SKM-1 treated with dmso at 0.1 percent for 144 hours (cell line): ENCODE measurements at regions not wholly inside any gene's neighbourhood (a gene's known extent, or its start where the extent isn't known, plus 50 kb on each side); places are given as distances from the start of the nearest gene placed in this dataset.
A peak's percentile ranks its signal among the peaks of the same experiment; 100 is the strongest.
"Not testable (repeated sequence)": the region's sequence is repeated elsewhere in the genome, so short reads cannot be mapped to it uniquely, and the experiment has no call there.

Source experiments
- DNase-seq: peaks from one replicate; lab custom pipeline; 2025; ENCODE audit not compliant: unreplicated experiment; lab: John Stamatoyannopoulos, UW

DNA sequence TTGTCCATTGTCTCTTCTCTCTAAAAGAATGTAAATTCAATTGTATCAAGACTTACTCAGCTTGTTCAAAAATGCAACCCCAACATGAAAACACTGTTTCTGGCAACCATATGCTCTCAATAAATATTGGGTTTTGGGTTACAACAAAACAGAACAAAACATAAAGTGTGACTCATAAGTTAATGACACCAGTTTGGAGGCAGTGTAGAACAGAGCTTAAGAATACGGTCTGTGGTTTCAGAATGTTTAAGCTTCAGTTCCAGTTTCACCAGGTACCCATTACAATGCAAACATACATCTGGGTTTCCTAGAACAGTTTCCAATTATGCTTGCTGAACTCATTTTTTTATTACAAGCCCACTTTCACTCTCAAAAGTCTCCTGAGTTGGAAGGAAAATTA, 285.8 kb upstream of the PCDH9 start:
- DNase-seq: no peak

DNA sequence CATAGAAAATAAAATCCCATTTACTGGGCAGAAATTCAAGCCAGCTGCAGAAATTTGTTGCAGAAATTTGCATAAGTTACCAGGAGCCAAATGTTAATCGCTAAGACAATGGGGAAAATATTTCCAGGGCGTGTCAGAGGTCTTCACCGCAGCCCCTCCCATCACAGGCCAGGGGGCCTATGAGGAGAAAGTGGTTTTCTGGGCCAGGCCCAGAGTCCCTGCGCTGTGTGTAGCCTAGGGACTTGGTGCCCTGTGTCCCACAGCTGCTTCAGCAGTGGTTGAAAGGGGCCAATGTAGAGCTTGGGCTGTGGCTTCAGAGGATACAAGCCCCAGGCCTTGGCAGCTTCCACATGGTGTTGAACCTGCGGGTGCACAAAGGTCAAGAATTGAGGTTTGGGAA, 278.9 kb upstream of the PCDH9 start:
- no peak for DNase-seq

DNA sequence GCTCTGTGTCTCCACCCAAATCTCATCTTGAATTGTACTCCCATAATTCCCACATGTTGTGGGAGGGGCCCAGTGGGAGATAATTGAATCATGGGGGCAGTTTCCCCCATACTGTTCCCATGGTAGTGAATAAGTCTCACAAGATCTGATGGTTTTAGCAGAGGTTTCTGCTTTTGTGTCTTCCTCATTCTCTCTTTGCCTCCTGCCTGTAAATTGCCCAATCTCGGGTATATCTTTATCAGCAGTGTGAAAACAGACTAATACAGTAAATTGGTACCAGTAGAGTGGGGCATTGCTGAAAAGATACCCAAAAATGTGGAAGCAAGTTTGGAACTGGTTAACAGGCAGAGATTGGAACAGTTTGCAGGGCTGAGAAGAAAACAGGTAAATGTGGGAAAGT, 278.1 kb upstream of the PCDH9 start:
- not testable (repeated sequence) for DNase-seq

DNA sequence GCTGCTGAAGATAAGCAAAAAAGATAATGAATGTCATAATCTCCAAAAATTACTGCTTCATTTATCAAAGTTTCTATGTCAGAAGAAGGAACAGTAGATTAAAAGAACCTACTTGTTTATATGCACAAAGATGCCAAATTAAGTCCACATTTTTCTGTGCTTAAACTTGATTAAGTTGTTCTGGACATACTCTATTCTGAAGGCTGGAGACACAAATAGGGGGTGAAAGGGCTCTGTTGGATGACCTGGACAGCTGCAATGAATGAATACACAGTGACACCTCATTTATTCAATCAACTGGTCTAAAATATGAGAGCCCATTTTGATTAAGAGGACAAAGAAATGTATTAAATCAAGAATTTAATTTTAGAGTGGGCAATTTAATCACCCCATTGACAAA, 276.3 kb upstream of the PCDH9 start:
- DNase-seq: no peak

DNA sequence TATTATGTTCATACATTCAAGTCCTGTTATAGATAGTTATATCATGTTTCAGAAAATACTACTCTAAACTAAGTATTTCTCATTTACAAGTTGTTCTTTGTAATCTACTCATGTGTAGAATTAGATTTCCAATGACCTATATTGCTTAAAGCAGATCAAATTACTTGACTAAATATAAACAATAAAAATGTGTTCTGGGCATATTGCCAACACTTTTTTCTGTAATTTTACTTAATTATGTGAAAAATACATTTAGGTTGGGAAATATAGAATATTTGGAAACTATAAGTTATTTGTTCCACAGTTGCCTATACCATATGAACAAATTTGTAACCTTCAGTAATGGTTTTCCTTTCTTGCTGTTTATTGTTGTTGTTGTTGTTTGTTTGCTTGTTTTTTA, 275.2 kb upstream of the PCDH9 start:
- DNase-seq: no peak

DNA sequence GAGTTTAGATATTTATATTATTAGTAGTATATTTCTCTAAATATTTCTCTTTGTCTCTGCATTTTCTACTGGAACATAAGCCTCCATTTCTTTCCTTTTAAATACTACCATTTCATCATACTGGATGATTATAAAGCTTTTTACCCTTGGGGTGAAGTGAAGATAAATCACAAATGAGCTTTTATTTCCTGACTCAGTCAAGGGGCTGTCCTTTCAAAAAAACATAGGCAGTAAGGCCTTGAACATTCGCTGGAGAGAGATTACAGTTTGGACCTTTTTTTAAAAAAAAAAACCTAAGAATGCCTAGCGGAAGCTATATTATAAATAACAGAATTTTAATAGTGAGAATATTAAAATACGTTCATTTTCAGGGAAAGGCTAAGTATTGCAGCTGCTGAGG, 268.8 kb upstream of the PCDH9 start:
- no peak for DNase-seq

DNA sequence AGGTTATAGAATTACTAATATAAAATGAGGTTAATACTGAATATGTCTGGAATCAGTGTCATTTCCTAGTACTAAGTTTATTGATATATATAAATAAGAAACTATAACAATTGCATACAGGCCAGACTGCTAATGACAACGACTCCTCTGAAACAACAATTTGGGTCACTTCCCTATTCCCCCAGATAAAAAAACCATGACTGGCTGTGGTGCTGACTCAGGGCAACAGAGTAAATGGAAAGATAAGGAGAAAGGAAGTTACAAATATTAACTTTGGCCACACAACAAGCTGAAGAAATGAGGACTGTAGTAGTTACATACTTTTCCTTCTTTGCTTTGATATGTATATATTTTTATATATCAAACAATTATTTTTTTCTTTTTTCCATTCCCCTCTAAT, 263.7 kb upstream of the PCDH9 start:
- peak; percentile 77 for DNase-seq

DNA sequence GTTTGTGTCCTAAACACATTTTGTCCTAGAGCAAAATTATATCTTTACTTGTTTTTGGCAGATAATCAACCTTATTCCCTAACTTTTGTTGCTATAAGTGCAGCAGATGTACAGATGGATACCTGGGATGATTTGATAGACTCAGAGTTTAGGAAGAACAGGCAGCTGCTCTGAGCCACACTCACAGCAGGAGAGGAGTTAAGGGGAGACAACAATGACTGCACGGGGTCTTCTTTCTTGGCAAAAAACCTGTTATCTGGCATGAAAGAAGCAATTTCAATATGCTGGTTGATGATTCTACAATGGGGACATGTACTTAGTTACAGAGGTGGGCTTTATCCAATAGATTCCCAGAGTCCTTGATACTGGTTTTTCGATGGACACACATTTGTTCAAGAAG, 258.9 kb upstream of the PCDH9 start:
- DNase-seq: no peak

DNA sequence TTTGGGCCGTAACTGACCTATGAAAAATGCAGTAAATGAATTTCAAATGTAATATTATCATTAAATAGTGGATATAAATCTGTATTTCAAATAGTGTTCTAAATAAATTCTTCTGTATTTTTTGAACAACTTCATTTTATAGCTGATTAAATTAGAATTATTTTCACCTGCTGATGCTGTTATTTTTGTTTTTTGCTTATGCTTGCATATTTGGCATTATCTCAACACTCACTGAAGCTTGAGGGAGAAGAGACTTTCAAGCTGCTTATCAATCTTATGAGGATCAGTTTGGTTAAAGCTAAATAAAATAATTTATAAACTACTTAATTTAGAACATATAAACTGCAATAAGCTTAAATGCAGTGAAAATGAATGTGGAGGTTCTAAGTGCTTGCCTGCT, 251.3 kb upstream of the PCDH9 start:
- no peak for DNase-seq

DNA sequence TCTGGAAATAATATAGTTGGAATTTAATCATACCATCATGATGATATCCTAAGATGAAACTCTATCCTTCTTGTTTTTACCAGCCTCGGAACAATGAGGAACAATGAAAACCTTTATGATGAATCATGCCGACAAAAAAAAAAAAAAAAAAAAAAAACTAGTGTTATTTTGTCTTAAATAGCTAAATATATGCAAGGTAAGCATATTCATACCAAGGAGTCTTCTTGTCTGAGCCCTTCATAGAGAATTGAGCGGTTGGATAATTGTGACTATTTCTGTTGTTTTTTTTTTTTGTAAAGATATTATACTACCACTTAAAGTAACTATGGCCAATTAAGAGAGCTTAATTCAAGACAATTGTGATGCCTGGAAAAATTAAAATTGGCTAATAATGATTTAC, 244.0 kb upstream of the PCDH9 start:
- DNase-seq: no peak

DNA sequence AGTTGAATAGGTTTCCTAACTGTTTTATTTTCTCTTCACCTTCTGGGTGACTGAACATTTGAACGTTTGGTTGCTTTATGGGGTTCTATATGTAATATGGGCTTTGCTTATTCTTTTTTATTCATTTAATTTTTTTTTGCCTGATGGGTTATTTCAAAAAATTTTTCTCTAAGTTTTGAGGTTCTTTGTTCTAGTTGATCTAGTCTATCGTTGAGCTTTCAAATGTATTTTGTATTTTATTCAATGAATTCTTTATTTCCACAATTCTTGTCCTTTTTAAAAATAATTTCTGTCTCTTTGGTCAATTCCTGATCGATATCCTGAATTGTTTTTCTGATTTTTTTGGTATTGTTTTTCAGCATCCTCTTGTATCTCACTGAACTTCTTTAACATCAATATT, 239.5 kb upstream of the PCDH9 start:
- no peak for DNase-seq

DNA sequence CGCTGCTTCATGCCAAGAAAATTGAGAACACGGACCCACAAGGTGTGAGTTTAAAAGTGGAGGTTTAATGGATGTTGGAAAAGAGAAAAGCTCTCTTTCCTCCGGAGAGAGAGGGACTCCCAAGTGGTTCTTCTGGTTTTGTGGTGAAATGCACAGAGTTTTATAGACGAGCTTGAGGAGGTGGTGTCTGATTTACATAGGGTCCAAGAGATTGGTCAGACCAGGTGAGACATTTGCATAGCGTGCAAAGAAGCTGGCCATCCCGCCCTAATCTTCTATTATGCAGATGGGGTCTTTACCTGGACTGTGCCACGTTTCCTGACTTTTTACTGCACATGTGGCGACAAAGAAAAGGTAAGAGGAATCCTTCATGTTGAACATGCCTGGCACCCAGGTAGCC, 236.4 kb upstream of the PCDH9 start:
- no peak for DNase-seq

DNA sequence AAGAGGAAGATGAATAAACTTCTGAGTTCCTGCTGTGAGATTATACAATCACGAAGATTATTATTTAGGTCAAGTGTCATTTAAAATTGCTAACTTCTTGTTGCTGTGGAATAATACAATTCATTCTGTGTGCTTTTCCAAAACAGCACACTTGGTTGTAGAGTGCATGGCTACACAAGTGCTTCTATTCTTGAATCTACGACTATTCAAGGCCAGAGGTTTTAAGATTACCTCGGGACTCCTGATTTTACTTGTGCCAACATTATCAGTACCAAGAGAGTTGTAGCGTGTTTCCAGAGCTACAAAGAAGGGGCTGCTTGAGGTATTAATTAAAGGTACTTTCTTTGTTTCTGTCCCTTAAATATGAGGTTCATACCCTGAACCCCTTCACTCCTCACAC, 234.0 kb upstream of the PCDH9 start:
- DNase-seq: no peak

DNA sequence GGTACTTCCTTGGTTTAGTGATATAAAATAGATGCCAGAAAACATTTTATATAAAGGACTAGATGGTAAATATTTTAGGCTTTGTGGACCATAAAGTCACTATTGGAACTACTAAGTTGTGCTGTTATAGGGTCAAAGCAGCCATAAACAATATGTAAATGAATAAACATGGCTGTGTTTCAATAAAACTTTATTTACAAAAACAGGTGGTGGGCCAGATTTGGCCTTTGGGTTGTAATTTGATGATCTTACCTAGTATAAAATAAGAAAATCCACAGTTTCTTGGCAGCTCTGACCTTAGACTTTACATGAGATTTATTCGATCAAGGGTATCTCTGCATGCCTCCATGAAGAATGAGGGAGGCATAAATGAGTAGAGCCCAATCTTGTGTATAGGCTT, 232.0 kb upstream of the PCDH9 start:
- no peak for DNase-seq

DNA sequence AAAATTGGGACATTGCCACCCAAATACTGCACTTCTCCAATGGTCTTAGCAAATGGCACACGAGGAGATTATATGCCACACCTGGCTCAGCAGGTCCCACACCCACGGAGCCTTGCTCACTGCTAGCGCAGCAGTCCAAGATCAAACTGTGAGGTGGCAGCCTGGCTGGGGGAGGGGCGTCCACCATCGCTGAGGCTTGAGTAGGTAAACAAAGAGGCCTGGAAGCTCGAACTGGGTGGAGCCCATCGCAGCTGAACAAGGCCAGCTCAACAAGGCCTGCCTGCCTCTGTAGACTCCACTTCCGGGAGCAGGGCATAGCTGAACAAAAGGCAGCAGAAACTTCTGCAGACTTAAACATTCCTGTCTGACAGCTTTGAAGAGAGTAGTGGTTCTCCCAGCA, 222.4 kb upstream of the PCDH9 start:
- DNase-seq: not testable (repeated sequence)

DNA sequence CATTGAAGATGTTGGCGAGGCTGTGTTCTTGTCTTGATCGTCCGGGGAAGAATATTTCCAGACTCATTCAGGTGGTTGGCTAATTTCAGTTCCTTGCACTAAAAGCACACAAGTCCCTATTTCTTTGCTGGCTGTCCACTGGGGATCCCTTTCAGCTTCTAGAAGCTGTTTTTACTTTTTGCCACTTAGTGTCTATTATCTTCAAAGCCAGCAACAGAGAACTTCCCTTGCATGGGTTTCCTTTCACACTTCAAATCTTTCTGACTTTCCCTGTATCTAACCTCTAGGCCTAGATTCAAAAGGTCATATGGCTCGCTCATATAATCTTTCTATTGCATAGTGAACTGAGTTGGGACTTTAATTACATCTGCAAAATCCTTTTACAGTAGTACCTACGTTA, 215.3 kb upstream of the PCDH9 start:
- no peak for DNase-seq

DNA sequence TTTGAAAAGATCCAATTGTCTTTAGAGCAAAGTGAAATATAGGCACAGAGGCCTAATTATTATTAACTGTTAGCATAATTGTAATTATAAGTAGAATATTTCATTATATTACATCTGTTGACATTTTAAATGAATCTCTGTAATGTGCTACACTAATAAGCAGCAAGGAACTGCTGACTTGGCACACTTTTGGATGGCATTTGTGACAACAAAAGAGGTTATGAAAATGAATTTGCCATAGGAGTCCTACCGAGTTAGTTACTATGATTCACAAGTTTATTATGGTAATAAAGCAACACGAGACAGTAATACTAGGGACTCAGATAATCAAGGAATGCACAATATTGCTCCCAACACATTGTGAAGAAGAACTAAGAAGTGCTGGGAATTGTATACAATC, 213.8 kb upstream of the PCDH9 start:
- no peak for DNase-seq

DNA sequence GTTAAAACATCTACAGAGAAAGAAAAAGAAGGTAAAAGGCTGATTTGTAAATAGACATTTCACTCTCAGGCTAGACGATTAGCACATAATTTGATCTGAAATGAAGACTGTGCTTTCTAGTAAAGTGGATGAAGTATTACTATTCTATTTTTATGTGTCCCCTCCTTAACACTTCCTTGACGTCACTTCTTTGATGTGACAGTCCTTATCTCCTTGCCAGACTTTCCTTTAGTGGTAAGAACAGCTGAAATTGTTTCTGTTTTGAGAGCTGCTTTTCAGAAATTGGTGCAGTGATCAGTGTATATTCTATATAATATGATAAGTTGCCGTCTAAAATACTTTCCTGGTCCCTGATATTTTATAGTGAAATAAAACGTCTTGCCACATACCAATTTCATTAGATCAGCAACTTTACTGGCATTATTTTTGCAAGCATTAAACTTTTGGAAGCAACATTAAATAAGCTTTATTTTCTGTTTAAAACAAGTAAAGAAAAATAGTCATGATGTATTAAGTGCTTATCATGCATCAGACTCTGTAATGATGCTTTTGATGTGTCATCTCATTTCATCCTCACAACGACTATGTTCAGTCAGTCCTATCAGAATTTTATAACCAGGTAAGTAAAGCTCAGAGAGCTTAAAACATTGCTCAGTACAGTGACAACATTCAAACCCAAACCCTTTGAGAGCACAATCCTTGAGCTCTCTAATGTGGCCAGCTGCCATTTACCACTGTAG, 210.3 kb upstream of the PCDH9 start:
- no peak for DNase-seq

DNA sequence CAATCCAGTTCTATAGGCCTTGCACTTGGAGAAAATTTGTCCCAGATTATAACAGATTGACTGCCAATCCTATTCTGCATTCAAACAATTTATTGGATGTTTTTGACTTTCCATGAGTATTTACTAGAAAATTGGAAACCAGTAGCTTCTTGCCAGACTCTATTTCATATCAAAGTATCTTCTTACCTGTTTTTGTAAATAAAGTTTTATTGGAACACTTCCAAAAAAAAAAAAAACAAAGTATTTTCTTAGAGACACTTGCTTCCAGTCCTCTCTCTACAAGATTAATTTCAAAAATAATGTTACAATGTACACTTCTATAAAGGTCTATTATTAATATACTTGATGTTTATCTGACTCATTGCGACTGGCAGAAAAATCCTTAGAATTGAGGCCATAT, 209.2 kb upstream of the PCDH9 start:
- no peak for DNase-seq

DNA sequence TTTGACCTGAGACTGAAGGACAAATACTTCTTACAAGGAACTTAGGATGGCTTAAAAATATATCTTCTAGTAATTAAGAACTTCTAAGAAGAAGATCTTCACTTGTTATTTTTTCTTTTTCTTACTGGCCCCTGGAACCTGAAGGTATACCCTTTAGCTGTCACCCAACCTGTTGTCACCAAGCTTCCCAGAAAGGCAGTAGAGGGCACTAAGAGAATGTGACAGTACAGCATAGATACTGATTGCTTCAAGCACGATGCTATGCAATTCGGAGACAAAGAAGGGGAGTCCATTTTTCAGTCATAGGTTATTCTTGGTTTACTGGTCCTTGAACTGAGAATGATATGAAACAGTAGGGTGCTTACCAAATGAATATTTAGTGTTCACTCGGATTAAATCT, 208.3 kb upstream of the PCDH9 start:
- DNase-seq: no peak

DNA sequence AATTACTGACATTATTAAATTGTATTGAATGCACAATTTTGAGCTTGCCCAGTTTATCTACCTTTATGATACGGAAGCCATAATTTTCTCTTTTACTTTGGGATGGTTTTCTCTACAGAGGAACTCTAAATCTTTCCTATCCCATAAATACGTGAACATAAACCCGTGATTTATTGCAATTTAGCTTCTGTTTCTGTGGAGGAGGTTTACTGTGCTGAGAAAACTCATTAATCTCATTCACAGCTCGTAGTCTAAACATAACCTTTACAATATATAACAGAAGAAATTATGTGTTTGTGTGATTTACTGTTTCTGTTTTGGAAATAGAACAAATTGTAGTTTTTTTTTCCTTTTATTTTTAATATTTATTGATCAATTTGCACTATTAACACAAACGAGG, 207.1 kb upstream of the PCDH9 start:
- no peak for DNase-seq

DNA sequence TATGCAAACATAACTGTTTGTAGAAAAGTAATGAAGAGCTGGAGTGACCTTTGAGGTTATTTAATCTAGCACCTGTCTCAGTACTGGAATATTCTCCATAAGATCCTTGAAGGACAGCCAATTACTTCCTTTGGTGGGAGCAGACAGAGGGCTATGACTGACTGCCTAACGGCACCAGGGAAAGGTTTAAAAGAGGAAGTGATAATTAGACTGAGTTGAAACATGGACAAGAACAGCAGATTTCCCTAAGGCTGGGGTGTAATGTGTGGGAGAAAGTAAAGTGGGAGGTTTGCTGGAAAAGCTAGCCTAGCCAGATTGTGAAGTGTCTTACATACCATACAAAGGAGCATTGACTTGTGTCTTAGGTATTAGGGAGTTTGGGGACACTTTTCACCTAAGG, 191.3 kb upstream of the PCDH9 start:
- no peak for DNase-seq

DNA sequence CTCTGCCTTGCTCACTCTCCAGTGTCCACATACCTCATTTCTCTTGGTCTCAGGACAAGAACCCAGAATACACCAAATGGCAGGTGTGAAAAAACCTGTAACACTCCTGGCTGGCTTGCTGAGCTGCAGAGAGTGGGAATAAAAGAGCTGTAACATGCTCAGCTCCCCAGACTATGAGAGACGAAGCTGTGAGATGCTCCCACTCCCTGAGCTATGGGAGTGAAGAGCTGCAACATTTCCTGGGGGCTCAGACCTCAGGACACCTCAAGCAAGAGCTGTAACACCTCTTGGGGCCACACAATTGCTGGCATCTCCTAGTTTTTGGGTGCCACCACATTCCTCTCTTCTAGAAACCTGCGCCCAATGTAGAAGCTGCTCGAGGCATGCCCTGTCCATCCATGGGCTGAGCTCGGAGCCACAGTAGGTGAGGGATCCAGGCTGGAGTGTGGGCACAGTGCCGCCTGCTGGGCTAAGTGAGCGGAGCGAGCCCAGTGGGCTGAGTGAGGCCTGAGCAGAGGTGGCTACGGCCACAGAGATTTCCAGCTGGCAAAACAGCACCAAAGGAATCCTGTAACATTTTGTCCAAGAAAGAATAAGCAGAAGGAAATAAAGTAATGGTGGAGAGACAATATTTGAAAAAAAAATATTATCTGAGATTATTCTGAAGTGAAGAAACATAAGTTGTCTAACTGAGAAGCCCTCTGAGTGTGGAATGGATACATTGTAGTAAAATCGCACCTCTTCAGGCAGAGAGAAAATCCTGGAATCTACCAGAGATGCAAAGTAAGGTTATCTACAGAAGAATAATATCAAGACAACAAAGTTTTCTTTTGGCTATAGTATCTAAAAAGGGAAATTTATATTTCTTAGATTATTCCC, 186.2 kb upstream of the PCDH9 start:
- DNase-seq: no peak
